GM10248 (cell line): ENCODE measurements at regions not wholly inside any gene's neighbourhood (a gene's known extent, or its start where the extent isn't known, plus 50 kb on each side); places are given as distances from the start of the nearest gene placed in this dataset.

ENCODE experiments used
- CTCF ChIA-PET: fragments of 300-600 bp; sonication (Branson Sonifier 250); formaldehyde crosslinking; extraction: SDS; loops from one replicate; lab custom pipeline; 2021; ENCODE audit warnings: antibody characterized with exemption; lab: Yijun Ruan, JAX
- POLR2A ChIA-PET: fragments of 350-650 bp; sonication (Branson Sonifier 250); formaldehyde crosslinking; extraction: SDS; loops from one replicate; lab custom pipeline; 2020; ENCODE audit warnings: antibody characterized with exemption; lab: Yijun Ruan, JAX
- DNase-seq: peaks from one replicate; pipeline ENCODE4 v3.0.0; 2012; ENCODE audit errors: extremely low spot score
- TF ChIP-seq, protein P1 (sequence below): IDR thresholded peaks from 2 replicates; pipeline ENCODE4 v1.5.1; 2012; ENCODE audit warnings: mild to moderate bottlenecking, low read depth; ENCODE audit errors: extremely low read depth, missing control alignments, control extremely low read depth

DNA sequence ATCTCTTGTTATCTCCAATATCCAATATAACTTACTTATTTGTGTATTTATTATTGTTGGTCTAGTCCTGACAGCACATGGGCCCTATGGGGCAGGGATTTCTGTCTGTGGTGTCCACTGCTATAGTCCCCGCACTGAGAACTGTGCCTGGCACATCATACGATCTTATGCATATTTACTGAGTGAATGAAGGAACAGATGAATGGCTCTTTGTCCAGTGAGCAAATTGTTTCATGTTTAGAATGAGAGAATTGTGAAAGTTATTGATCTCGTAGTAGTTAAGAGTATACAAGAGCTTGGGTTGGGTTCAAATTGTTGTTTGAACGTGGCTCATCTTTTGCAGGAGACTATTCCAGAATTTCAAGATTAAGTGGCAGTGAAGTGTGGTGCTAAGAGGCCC, 96.1 kb upstream of the SLC34A2 start:
- no peak for DNase-seq
- TF ChIP-seq, protein P1, sequence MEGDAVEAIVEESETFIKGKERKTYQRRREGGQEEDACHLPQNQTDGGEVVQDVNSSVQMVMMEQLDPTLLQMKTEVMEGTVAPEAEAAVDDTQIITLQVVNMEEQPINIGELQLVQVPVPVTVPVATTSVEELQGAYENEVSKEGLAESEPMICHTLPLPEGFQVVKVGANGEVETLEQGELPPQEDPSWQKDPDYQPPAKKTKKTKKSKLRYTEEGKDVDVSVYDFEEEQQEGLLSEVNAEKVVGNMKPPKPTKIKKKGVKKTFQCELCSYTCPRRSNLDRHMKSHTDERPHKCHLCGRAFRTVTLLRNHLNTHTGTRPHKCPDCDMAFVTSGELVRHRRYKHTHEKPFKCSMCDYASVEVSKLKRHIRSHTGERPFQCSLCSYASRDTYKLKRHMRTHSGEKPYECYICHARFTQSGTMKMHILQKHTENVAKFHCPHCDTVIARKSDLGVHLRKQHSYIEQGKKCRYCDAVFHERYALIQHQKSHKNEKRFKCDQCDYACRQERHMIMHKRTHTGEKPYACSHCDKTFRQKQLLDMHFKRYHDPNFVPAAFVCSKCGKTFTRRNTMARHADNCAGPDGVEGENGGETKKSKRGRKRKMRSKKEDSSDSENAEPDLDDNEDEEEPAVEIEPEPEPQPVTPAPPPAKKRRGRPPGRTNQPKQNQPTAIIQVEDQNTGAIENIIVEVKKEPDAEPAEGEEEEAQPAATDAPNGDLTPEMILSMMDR = no peak
- ChIA-PET POLR2A (no interaction called here), CTCF (no interaction called here)

DNA sequence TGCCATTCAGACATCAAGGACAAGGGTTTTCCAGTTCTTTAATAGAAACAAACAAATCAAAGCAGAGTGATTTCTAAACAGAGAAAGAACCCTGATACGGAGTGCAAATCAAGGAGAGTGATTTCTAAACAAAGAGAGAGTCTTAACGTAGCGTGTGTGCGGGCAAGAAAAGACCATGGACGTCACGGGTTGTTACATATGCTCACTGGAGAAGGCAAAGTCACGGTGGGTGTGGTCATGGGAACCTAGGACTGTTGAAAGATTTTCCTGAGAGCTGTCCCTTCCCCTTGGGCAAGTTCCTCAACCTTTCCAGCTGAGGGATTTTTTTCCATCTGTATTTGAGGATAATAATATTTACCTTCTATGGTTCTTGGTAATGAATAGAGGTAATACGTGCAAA, 95.0 kb upstream of the SLC34A2 start:
- no peak for DNase-seq
- ChIA-PET POLR2A (no interaction called here), CTCF (interaction anchor here (1.4 kb wide), 1 partner anchor 121 kb away, joined by 3 read pairs; no protein-coding TSS in a partner anchor)

DNA sequence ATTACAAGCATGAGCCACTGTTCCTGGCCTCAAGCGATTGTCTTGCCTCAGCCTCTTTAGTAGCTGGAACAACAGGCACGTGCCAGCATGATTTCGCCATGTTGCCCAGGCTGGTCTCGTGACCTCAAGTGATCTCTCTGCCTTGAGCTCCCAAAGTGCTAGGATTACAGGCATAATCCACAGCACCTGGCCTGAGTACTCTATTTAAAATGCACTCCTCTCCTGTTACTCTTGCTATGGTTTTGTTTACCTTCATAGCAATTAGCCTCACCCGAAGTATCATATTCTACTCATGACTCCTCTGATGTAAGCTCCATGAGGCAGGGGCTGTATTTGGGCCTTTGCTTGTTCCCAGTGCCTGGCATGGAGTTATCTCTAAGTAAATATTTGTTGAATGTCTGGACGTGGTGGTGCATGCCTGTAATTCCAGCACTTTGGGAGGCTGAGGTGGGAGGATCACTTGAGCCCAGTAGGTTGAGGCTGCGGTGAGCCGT, 92.5 kb upstream of the SLC34A2 start:
- no peak for DNase-seq
- POLR2A ChIA-PET = no interaction called here
- CTCF ChIA-PET = no interaction called here
- TF ChIP-seq, protein P1 = no peak

More for the DNA sequence above, 95.0 kb upstream of the SLC34A2 start:
- TF ChIP-seq, protein P1 = no peak

DNA sequence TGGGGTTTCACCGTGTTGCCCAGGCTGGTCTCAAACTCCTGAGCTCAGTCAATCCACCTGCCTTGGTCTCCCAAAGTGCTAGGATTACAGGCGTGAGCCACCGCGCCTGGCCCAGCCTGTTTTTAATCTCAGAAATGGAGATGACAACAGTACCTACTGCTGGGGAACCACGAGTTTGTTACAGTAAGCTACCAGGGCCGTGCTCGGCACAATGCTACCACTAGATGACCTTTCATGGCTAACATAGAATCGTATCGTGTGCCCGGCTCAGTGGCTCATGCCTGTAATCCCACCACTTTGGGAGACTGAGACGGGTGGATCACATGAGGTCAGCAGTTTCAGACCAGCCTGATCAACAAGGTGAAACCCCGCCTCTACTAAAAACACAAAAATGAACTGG, 90.8 kb upstream of the SLC34A2 start:
- TF ChIP-seq, protein P1 = no peak
- ChIA-PET POLR2A (no interaction called here), CTCF (no interaction called here)
- DNase-seq = no peak

DNA sequence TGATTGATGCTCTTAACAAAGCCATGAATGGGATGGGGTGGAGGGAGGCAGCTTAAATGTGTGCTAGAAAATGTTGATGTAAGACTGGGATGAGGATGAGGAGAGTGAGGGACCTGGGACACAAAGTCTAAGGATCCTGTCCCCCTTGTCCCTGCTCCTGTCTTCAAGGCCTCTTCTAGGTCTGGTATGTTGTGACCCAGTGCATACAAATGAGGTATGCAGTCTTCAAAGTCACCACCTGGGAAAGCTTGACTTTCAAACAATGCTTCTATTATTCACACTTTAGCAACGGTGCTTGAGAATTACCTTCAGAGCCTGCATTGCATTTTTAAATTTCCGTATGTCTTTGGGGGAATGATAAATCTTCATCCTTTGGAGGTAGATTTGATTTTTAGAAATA, 88.4 kb upstream of the SLC34A2 start:
- TF ChIP-seq, protein P1 = no peak
- no peak for DNase-seq
- POLR2A ChIA-PET = no interaction called here
- CTCF ChIA-PET = no interaction called here

DNA sequence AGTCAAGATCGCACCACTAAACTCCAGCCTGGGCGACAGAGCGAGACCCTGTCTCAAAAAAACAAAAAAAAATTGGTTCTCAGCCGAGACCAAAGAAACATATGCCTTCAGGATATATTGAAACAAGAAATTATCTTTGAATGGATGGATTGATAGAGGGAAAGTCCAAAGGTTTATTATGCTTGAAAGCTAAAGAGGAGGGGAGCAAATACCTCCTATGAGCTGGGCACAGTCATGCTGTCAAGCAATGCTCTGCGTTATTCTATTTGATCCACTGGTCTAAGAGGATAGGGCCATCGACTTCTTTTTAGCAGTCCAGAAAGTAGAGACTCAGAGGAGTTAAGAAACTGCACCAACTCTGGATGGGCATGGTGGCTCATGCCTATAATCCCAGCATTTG, 85.9 kb upstream of the SLC34A2 start:
- no peak for DNase-seq

More for the DNA sequence above, 85.9 kb upstream of the SLC34A2 start:
- ChIA-PET CTCF (no interaction called here), POLR2A (no interaction called here)
- TF ChIP-seq, protein P1 = no peak
